OCI-LY1 (cell line): ENCODE measurements at regions not wholly inside any gene's neighbourhood (a gene's known extent, or its start where the extent isn't known, plus 50 kb on each side); places are given as distances from the start of the nearest gene placed in this dataset.

ENCODE experiments used
- CTCF ChIP-seq: fragments of 200-600 bp; sonication (generic), shearing (Covaris generic); IDR thresholded peaks from 2 replicates; pipeline ENCODE4 v1.5.1; 2017; ENCODE audit warnings: mild to moderate bottlenecking, antibody characterized with exemption, low read length, moderate library complexity, mixed read lengths
- EZH2 ChIP-seq: fragments of 200-600 bp; sonication (generic), shearing (Covaris generic); IDR thresholded peaks from 2 replicates; pipeline ENCODE4 v1.8.0; 2017; ENCODE audit warnings: borderline replicate concordance, mixed run types, mild to moderate bottlenecking, antibody characterized with exemption, low read length, moderate library complexity, mixed read lengths

DNA sequence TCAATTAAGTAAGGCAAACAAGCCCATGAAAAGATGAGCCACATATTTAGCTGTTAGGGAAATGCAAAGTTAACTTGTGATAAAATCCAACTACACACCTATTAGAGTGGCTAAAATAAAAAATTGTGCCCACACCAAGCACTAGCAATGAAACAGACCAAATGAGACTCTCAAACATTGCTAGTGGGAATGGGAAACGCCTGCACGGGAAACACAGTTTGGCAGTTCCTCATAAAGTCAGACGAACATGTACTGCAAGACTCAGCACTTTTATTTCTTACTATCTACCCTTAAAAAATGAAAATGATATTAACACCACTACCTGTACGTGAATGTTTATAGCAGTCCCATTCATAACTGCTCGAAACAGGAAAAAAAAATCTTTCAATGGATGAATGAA is 392.1 kb upstream of the NOX3 start:
- no peak for TF ChIP-seq CTCF
- TF ChIP-seq EZH2, result no peak
